NCI-H2227 (cell line): ENCODE measurements at regions not wholly inside any gene's neighbourhood (a gene's known extent, or its start where the extent isn't known, plus 50 kb on each side); places are given as distances from the start of the nearest gene placed in this dataset.

Experiments
- DNase-seq: peaks from one replicate; lab custom pipeline; 2025; ENCODE audit not compliant: unreplicated experiment; lab: John Stamatoyannopoulos, UW

- no peak for DNase-seq
Observed at GRCh38 chr6:44062771-44063560, 64.3 kb downstream of the MRPL14 start.

- DNase-seq, result no peak
Observed at GRCh38 chr6:44062105-44062770, 65.0 kb downstream of the MRPL14 start.

GRCh38 chr6:44061375-44062104 is 65.7 kb downstream of the MRPL14 start:
- no peak for DNase-seq

GRCh38 chr6:44060612-44061374 is 66.5 kb downstream of the MRPL14 start:
- DNase-seq, result no peak

- DNase-seq, result no peak
Observed at GRCh38 chr6:44059359-44060346, 67.6 kb downstream of the MRPL14 start.

GRCh38 chr6:44058617-44059358 is 68.5 kb downstream of the MRPL14 start:
- no peak for DNase-seq

GRCh38 chr6:44057931-44058616 is 69.2 kb downstream of the MRPL14 start:
- no peak for DNase-seq

- DNase-seq, result no peak
Observed at GRCh38 chr6:44057238-44057930, 69.9 kb downstream of the MRPL14 start.

GRCh38 chr6:44056392-44057237 is 70.6 kb downstream of the MRPL14 start:
- no peak for DNase-seq

- DNase-seq, result no peak
Observed at GRCh38 chr6:44054721-44055559, 72.3 kb downstream of the MRPL14 start.

GRCh38 chr6:44053760-44054556 is 73.3 kb downstream of the MRPL14 start:
- no peak for DNase-seq

- DNase-seq, result no peak
Observed at GRCh38 chr6:44053106-44053756, 74.0 kb downstream of the MRPL14 start.

- DNase-seq, result no peak
Observed at GRCh38 chr6:44052419-44053023, 74.7 kb downstream of the MRPL14 start.

GRCh38 chr6:44051515-44051914 is 75.7 kb downstream of the MRPL14 start:
- no peak for DNase-seq
